Breast epithelium (tissue), 4 donors: ENCODE measurements at regions not wholly inside any gene's neighbourhood (a gene's known extent, or its start where the extent isn't known, plus 50 kb on each side); places are given as distances from the start of the nearest gene placed in this dataset.

Source experiments
- DNase-seq, 2 donors: peaks; one replicate each; pipeline ENCODE4 v3.0.0-alpha.2; 2019; ENCODE audit warnings: low spot score in 2 of 2
- H3K27ac ChIP-seq, 2 donors: fragments of 200-600 bp; sonication (generic) in 1 of 2; one replicate each; pipeline ENCODE4 v1.5.1; 2016 to 2019; ENCODE audit warnings: mild to moderate bottlenecking in 1 of 2
- H3K27me3 ChIP-seq, 2 donors: fragments of 200-600 bp; sonication (generic) in 1 of 2; one replicate each; pipeline versions ENCODE4 v1.5.1 to v1.6.0; 2017 to 2019; ENCODE audit warnings: control low read depth in 1 of 2, mild to moderate bottlenecking in 1 of 2
- H3K36me3 ChIP-seq: fragments of 200-600 bp; one replicate; pipeline ENCODE4 v1.5.1; 2019
- H3K4me1 ChIP-seq, 2 donors: fragments of 200-600 bp; sonication (generic); one replicate each; pipeline ENCODE4 v1.5.1; 2016 to 2019; ENCODE audit warnings: control low read depth in 1 of 2
- H3K4me3 ChIP-seq, 3 donors: fragments of 200-600 bp; sonication (generic); 1 replicate in 2 of 3; 2 replicates in 1 of 3; pipeline ENCODE4 v1.5.1; 2016 to 2019; ENCODE audit warnings: mild to moderate bottlenecking in 3 of 3, moderate library complexity in 2 of 3
- H3K9me3 ChIP-seq, 2 donors: fragments of 200-600 bp; sonication (generic) in 1 of 2; one replicate each; pipeline ENCODE4 v1.5.1; 2016 to 2019; ENCODE audit warnings: control low read depth in 1 of 2
- CTCF ChIP-seq, 3 donors: fragments of 450-650 bp; IDR thresholded peaks; one replicate each; pipeline ENCODE4 v1.5.1; 2016 to 2017; ENCODE audit warnings: antibody characterized with exemption in 3 of 3, mild to moderate bottlenecking in 3 of 3, moderate library complexity in 3 of 3
- POLR2A ChIP-seq: fragments of 450-650 bp; IDR thresholded peaks from one replicate; pipeline ENCODE4 v1.6.1; 2016; ENCODE audit warnings: antibody characterized with exemption, mild to moderate bottlenecking, moderate library complexity
- POLR2AphosphoS5 ChIP-seq, 3 donors: sonication (generic); formaldehyde crosslinking; IDR thresholded peaks; one replicate each; pipeline ENCODE4 v1.6.1; 2017; ENCODE audit warnings: antibody characterized with exemption in 3 of 3
- intact Hi-C: fragments of 100-400 bp; cut with DNase I; formaldehyde crosslinking; loops from one replicate; pipeline ENCODE4 v1.15.1; 2023; ENCODE audit warnings: low total_unique reads

GRCh38 chr10:124155781-124156435 lies 62.5 kb upstream of the CHST15 start:
- H3K4me3 ChIP-seq: peak overlapping the region in 1 of 3 donors; percentile 33
- H3K36me3 ChIP-seq: no peaks in the 10 kb centered on the region
- H3K9me3 ChIP-seq: no peaks in the 10 kb centered on the region
- H3K27me3 ChIP-seq: no peaks in the 10 kb centered on the region
- peaks cover 8 to 10% of the 10 kb centered on the region in 2 donors for H3K4me1 ChIP-seq
- TF ChIP-seq POLR2AphosphoS5 (IDR thresholded peaks at IDR 0.05): no peak
- intact Hi-C loops: no loop called here
- DNase-seq: no peak
- peak overlapping the region; percentile 20 to 86 for H3K27ac ChIP-seq

GRCh38 chr10:124153023-124153826 lies 59.8 kb upstream of the CHST15 start:
- TF ChIP-seq POLR2A (no peak), CTCF (IDR thresholded peaks at IDR 0.05) (peak in 1 of 3 donors; percentile 5), POLR2AphosphoS5 (IDR thresholded peaks at IDR 0.05) (peak in 1 of 3 donors; percentile 42)
- DNase-seq: peak in 1 of 2 donors; percentile 72
- no peaks in the 10 kb centered on the region for H3K9me3 ChIP-seq
- intact Hi-C loops: no loop called here
- H3K36me3 ChIP-seq: no peaks in the 10 kb centered on the region
- peak overlapping the region in 1 of 3 donors; percentile 6 for H3K4me3 ChIP-seq
- H3K27ac ChIP-seq: peak overlapping the region; percentile 69 to 79
- H3K4me1 ChIP-seq: peaks cover 8 to 10% of the 10 kb centered on the region in 2 donors
- no peaks in the 10 kb centered on the region for H3K27me3 ChIP-seq

GRCh38 chr10:124152139-124153022 lies 59.0 kb upstream of the CHST15 start:
- H3K4me3 ChIP-seq: peak overlapping the region in 1 of 3 donors; percentile 6
- no peaks in the 10 kb centered on the region for H3K9me3 ChIP-seq

GRCh38 chr10:124151466-124152095 lies 58.2 kb upstream of the CHST15 start:
- Histone ChIP-seq H3K9me3 (no peaks in the 10 kb centered on the region), H3K36me3 (no peaks in the 10 kb centered on the region), H3K27me3 (no peaks in the 10 kb centered on the region), H3K4me3 (no peak overlapping the region), H3K4me1 (peaks cover 8 to 9% of the 10 kb centered on the region in 2 donors), H3K27ac (peak overlapping the region; percentile 69 to 79)
- TF ChIP-seq POLR2AphosphoS5 (IDR thresholded peaks at IDR 0.05): no peak
- no peak for TF ChIP-seq CTCF (IDR thresholded peaks at IDR 0.05)
- no peak for TF ChIP-seq POLR2A
- intact Hi-C loops: no loop called here
- DNase-seq: no peak

More at GRCh38 chr10:124152139-124153022, 59.0 kb upstream of the CHST15 start:
- DNase-seq: peak in 1 of 2 donors; percentile 26
- TF ChIP-seq POLR2AphosphoS5 (IDR thresholded peaks at IDR 0.05) (no peak), POLR2A (no peak), CTCF (IDR thresholded peaks at IDR 0.05) (no peak)
- H3K27me3 ChIP-seq: no peaks in the 10 kb centered on the region
- intact Hi-C loops: no loop called here
- no peaks in the 10 kb centered on the region for H3K36me3 ChIP-seq
- peaks cover 8 to 10% of the 10 kb centered on the region in 2 donors for H3K4me1 ChIP-seq
- H3K27ac ChIP-seq: peak overlapping the region; percentile 69 to 79
